ENCODE measurements at regions not wholly inside any gene's neighbourhood (a gene's known extent, or its start where the extent isn't known, plus 50 kb on each side); places are given as distances from the start of the nearest gene placed in this dataset.

- TF ChIP-seq MYC (IDR thresholded peaks at IDR 0.05; ENCODE audit: low read depth, low read length) (no peak), EZH2 (IDR thresholded peaks at IDR 0.05; ENCODE audit: borderline replicate concordance, low read depth, low read length, severe bottlenecking) (no peak), CTCF (IDR thresholded peaks at IDR 0.05; ENCODE audit: extremely low read depth in 1 of 2, insufficient read depth in 1 of 2, low read depth in 1 of 2, low read length in 2 of 2) (no peak), GATA2 (IDR thresholded peaks at IDR 0.05; ENCODE audit: insufficient read depth, insufficient read length, low read depth, low read length) (no peak), POLR2AphosphoS5 (IDR thresholded peaks at IDR 0.05; ENCODE audit: insufficient read depth, low read depth, low read length) (no peak)
Measured at GRCh38 chr6:43884652-43885022, 114.6 kb downstream of the VEGFA start.

All from endothelial cell of umbilical vein (primary cell).